HG03103 (cell line): ENCODE measurements at regions not wholly inside any gene's neighbourhood (a gene's known extent, or its start where the extent isn't known, plus 50 kb on each side); places are given as distances from the start of the nearest gene placed in this dataset.
"Not testable (repeated sequence)": the region's sequence is repeated elsewhere in the genome, so short reads cannot be mapped to it uniquely, and the experiment has no call there.

ENCODE experiments used
- ATAC-seq: cut with Tn5 transposase; IDR thresholded peaks from one replicate; pipeline ENCODE4 v1.9.1; 2021; ENCODE audit warnings: low read depth; ENCODE audit not compliant: unreplicated experiment

DNA sequence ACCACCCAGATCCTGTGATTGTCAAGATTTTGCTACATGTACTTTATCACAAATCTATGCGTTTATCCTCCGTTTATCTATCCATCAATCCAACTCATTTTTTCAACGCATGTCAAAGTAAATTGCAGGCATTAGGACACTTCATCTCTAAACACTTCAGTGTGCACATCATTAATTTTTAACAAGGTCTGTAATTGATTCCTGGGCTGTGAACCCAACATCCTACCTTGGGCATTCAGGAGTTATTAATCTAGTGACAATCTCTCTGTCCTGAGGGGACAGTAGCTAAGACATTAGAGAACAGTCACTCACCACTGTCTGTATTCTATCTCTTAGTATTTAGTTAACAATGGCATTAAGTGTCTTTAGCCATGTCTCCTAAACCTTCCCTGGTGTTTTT lies 264.7 kb downstream of the SOX9 start:
- no peak for ATAC-seq

DNA sequence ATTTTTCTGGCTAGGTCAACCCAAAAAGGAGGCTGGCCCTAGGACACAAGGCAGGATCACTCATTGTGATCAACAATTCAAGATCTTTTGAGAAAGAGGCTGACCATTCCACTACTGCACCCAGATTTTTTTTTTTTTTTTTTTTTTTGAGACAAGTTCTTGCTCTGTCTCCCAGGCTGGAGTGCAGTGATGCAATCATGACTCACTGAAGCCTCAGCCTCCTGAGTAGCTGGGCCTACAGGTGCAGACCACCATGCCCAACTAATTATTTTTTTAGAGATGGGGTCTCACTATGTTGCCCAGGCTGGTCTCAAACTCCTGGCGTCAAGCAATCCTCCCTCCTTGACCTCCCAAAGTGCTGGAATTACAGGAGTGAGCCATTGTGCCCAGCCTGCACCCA lies 265.4 kb downstream of the SOX9 start:
- ATAC-seq: not testable (repeated sequence)

DNA sequence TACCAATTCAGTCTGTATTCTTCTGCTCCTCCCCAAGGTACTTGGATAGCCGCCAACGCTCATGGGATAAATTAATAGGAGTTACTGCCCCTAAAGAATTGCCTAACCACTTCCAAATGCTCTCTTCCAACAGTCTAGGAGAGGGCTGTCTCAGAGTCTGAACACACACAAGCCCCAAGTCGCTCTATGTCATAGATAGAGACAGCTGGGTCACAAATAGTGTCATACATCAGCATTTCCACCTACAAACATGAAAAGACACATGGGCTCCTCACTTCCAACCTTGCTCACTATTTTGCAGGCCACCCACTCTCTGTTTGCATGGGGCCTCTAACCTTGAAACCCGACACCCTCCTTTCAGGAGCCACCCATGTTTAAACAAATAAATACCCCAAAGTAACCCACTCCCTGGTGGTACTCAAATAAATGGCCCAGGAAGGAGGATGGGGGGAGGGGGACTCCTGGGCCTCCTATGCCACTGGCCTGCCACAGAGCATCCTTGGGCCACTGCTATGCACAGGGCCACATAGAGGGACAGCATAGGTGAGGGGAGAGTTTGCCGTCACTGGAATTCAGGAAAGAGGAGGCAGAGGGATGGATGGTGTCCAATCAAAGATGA lies 265.9 kb downstream of the SOX9 start:
- no peak for ATAC-seq

DNA sequence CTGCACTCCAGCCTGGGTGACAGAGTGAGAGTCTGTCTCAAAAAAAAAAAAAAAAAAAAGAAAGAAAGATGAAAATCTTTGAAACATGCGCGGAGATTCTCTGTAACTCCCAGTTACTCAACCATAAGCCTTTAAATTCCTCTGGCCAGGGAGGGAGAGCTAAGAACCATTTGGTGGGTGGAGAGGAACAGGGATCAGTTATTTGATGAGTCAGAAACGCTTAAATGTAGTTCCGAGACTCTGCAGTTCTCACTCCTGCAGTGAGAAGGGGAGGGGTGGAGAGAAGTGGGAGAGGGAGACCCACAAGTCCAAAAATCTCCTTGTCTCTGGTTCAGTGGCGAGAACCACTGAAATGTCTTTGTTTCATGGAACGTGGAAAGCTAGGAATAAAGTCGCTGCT lies 266.7 kb downstream of the SOX9 start:
- no peak for ATAC-seq

DNA sequence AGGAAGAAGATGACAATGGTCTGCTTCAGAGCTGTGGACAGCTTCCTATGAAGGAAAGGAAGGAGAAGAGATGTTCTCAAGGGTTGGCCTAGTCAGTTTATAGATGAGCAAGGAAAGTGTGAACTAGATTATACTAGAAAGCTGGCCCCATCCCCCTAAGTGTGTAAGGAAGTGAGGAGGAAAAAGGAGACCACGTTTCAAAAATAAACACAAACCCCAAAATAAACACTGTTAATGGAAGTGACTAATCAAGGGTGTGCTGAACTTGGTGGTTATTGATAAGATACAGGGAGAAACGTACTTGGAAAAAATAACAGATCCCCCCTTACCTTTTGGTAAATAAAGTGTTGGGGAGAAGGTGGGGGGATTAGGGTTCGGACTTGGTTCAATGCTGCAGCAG lies 267.1 kb downstream of the SOX9 start:
- no peak for ATAC-seq

DNA sequence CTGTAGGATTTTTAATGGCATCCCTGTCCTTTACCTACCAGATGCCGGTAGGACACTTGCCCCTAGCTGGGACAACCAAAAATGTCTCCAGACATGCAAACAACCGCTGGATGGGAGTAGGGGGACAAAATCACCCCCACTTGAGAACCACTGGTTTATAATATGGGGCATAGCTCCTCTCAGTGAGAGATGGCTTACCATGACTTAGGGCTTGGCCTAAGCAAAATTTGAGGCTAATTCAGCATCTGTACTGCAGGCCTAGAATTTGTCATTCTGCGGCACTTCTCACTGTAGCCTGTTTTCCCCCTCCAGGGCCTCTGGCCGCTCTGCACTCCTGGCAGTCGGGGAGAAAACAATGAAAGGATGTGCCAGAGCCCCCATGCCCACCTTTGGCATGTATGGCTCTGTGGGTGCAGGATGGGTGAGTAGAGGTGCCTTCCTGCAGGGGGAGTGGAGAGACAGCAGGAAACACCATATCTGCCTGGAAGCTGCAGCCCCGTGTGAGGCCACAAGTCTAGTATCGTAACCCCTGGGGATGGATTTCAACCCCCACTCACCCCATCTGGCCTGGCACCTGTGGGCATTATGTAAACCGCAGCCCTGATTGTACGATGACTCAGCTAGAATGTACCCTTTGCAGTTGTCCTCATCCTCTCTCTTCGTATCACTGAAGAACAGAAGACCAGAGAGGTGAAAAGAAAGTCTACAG lies 268.1 kb downstream of the SOX9 start:
- no peak for ATAC-seq

DNA sequence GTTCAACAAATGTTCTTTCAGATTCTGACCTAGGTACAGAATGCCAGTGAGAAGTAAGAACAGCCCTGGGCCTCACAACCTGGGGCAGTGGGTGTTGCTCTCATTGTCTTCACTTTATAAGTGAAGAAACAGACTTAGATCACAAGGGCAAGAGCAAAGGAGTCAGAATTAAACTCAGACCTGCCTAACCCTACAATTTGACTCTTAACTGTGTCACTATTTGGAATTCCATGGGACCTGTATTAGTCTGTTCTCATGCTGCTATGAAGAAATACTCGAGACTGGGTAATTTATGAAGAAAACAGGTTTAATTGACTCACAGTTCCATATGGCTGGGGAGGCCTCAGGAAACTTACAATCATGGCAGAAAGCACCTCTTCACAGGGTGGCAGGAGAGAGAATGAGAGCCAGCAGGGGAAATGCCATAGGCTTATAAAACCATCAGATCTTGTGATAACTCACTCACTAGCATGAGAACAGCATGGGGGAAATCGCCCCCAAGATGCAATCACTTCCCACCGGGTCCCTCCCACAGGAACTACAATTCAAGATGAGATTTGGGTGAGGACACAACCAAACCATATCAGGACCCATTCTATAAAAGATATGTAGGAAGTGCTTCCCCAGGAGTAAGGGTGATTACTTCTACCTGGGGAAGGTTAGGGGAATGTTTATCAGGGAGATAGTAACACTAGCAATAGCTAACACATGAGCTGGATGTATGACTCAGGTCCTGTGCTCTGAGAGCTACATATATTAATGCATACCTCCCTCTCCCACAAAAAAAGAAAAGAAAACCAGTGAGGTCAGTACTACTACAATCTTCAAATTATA lies 270.1 kb downstream of the SOX9 start:
- no peak for ATAC-seq

DNA sequence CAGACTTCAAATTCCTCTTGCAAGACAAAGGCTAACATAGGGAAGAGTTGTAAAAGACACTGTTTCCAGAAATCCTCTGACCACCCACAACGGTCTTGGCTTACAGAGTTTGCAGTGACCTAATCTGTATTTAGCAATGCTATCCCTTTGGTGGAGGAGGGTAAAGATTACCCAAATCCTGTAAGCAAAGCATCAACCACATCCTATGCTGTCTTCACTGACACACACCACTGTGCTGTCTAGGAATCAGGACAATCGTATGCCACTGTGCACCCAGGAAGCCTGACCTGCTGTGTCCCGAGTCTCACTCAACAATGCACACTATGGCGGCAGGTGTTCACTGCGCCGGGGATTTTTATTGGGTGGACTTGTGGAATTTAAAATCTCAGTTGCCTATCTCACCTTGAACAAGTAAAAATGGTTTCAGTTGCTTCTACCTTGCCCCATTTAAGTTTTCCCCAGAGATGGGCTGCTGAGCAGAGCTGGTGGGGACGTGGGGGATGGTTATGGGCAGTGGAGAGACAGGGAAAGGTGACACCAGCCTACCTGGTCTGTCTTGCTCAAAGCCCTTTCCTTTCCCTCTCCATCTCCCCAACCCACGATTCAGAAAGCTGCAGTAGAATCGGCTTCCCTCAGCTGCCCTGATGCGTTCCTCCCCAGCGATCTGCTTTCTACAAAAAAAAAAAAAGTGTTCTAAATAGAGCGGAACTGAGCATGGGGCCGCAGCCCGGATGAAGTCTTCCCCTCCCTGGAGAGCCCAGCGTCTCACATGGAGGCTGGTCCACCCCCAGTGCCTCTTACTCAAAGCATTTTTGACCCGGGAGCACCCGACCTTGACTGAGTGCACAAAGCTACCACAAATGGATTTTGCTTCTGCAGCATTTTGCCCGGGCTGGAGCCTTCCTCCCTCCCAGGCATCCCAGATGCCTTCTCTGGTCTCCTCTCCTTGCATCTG lies 271.5 kb downstream of the SOX9 start:
- peak; percentile 61 for ATAC-seq

DNA sequence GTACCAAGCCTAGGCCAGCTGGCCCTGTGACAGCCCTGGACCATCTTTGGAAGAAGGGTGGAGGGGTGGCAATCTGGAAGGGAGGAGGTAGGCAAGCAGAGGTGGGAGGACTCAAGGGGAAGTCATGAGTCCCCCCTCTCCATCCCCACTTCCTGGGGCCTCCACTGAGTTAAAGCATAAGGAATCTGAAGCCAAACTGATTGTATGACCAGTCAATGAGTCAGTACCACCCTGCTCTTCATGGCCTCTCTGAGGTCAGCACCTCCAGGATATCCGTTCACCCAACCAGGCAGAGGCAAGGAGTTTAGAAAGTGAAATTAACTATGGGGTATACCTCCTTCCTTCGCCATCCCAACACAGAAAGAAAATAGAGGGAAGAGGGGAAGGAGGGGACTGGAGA lies 272.7 kb downstream of the SOX9 start:
- no peak for ATAC-seq

DNA sequence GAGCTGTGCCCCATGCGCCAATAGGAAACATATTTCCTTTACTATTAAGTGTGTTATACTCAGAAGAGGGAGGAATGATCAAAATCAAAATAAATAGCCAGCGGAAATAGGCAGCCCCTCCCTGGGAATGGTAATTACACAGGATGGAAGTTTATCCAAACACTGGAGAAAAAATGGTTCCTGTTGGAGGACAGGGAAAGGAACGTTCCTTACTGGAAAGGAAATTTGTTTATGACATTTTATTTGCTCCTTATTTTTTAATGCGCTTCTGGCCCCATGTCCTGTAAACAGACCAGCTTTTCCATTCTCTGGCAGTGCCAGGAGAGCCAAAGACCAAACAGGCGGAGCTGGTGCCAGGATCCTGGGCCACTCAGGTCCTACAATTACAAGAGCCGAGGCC lies 273.7 kb downstream of the SOX9 start:
- ATAC-seq: no peak

DNA sequence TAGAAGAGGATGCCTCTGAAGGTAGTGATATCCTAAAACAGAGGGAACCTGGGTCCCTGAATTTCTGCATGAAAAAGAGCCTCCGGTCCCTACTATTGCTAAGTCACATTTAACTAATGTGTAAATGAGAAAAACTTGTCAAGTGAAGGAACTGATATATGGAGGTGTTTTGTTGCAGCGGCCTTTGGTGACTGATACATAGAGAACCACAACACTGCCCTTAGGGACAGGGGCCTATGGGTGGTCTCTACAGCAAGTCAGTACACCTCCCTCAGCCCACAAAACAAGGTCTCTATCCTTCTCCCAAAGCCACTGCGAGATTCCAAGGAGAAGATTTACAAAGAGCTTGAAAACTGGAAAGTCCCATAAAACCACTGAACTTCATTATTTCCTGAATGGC lies 275.3 kb downstream of the SOX9 start:
- ATAC-seq: no peak

DNA sequence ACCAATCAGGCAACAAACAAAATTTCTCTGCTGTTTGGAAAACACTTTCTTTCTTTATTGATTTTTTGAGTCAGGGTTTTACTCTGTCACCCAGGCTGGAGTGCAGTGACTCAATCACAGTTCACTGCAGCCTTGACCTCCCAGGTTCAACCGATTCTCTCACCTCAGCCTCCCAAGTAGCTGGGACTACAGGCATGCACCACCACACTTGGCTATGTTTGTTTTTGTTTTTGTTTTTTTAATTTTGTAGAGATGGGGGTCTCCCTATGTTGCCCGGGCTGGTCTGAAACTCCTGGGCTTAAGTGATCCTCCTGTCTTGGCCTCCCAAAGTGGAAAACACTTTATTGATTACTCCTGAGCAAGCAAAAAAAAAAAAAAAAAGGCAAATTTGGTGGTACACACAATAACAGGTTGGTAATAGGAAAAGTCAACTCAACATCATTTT lies 276.4 kb downstream of the SOX9 start:
- ATAC-seq: no peak

DNA sequence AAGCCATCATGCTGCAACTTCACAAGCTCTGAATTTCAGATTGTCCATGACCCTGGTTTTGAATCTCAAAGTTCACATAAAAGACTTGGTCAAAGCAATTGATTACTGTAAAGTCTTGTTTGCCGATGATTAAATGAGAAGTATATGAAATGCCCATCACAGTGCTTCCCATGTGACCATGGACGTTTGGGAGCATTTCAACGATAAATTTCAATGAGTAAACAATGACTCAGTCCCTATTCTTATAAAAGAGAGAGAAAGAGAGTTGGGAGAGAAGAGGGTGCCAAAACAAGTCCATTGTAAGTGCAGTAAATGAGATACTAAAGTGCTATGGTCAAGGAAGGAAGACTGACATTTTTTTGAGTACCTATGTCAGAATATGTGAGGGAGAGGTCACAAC lies 276.9 kb downstream of the SOX9 start:
- no peak for ATAC-seq

DNA sequence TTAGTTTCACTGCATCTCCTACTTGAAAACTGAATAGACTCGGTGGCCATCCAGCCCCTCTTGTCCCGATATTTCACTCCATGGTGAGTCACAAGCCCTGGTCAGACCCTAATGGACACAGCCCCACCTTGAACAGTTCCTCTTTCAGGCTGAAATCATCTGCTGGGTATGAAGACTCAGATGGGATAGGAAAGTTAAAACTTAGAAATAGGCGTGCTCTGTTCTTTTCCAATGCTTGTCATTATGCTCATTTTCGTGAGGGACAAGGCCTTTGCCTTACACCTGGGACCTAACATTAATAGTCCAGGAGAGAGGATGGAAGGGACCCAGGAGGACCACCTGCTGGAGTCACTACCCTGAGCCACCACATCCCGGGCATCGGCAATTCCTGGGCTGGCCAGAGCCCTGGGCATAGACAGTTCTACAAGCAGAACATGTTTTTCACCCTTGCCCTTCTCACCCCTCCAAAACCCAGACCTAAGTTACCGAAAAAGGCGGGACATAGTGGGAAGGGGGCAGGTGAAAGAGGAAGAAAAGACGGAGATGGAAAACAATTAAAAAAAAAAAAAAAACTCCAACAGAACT lies 278.3 kb downstream of the SOX9 start:
- ATAC-seq: no peak

DNA sequence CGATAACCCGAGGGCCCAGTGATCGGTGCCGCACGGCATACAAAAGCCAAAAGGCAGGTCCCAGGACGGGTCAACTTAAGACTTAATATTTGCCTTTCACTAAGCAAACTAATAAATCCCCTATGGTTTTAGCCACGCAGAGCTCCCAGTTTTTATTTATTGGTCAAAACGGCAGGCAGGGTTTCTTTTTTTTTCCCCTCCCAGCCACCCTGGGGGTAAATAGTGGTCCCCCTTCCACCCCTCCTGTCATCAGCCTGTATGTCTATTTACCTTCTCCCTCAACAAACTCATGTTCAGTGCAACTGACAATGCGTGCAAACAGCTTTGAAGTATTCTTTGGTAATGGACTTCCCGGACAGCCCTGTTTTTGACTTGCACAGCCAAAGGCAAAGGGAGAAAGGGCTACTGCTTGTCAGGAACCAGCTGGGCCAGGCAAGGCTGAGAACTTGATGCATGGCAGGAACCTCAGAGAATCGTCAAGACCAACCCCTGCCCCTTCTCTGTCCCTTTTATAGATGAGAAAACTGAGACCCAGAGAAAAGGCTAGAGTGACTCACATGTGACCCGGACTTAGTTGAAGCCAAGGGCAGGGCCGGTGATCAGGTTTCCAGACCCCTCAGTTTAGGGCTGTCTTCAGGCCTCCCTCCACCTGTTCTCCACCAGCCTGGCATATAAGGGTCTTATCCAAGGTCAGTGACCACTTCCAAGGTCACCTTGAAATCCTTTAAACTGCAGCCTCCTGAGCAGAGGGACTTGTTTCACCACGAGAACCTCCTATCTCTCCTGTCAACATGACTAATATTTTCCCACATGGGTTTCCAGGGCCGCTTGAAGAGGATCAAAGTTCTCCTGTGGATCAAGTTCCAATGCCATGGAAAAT lies 279.0 kb downstream of the SOX9 start:
- ATAC-seq: no peak

DNA sequence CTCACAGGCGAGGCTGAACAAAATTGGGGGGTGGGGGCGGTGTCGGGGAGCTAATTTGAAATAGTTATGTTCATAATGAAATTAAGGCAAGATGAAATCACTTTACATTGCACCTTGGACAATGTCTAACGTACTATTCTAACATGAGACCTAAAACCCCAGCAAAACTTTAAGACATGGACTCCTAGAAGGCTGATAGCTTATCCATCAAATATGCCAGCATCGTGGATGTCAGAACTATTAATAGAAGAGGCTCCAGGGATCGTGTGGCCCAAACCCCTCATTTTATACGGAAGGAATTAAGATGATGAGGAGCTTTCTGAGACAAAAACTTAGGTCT lies 279.6 kb downstream of the SOX9 start:
- no peak for ATAC-seq

DNA sequence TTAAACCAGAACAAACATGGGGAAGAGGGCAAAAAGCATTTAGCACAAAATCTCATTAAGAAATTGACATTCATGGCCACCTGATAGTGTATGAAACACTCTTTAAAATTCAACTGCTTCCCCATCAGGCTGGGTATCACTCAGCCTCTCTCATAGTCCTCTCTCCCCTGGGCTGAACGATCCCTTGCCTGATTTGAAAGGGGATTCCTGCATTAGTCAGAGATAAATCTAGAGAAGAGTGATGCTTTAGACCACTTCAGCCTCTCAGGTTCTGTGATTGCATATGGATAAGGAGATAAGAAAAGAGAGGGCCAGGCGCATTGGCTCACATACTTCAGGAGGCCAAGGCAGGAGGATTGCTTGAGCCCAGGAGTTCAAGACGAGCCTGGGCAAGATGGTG lies 280.0 kb downstream of the SOX9 start:
- ATAC-seq: no peak

DNA sequence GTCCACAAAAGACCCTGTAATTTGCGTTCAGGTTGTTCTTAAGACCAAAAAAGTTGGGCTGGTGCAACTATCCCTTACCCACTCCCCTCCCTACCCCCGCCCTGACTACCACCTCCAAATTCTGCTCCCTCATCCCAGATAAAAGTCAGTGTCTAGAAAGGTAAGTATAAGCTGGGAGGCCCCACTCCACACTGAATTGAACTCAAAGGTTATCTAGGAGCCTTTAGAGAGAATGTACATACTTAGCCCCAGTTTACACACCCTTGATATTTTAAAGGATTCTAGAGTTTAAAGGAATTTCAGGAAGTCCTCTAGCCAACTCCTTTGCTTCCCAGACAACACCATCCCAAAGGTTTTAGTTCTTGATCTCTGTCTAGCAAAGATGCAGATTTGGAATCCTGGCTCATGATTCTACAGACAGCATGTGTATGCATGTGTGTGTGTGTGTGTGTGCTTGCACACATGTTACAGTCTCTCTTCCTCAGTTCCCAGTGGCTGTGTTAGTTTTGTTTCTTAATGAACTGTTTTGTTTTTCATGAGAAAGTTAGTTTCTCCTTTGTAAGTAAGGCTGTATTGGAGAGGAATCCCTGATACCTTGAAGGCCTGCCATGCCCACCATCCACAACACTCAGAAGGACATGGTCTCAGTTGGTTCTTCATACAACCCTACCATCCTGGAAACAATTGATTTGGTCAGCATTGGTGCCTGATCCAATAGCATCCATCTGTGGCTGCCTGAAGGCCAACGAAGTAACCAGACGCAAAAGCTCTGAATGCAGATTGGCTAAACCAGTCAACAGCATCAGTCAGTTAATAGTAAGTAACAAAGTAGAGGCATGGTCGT lies 281.3 kb downstream of the SOX9 start:
- no peak for ATAC-seq
